GM19043 (cell line): ENCODE measurements at regions not wholly inside any gene's neighbourhood (a gene's known extent, or its start where the extent isn't known, plus 50 kb on each side); places are given as distances from the start of the nearest gene placed in this dataset.
"Not testable (repeated sequence)": the region's sequence is repeated elsewhere in the genome, so short reads cannot be mapped to it uniquely, and the experiment has no call there.

Experiments used
- ATAC-seq: cut with Tn5 transposase; IDR thresholded peaks from one replicate; pipeline ENCODE4 v1.9.1; 2021; ENCODE audit warnings: low read depth; ENCODE audit not compliant: unreplicated experiment

DNA sequence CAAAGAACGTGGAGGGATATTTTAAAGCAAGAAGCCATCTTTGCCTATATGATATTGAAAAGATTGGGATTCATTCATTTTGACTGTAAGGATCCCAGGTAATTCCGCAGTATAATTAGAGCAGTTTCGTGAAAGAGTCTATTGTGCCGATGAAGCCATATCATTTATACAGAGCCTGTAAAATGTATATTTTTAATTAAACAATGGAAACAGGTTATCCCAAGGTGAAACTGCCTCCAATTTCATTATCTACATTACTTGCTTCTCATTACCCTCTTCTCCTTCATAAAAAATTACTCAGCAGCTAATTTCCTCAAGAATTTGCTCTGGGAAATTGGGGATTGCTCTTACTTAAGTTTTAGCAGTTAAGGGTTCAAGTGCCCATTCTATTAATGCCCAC is 444.1 kb downstream of the SOCS6 start:
- ATAC-seq, result no peak

DNA sequence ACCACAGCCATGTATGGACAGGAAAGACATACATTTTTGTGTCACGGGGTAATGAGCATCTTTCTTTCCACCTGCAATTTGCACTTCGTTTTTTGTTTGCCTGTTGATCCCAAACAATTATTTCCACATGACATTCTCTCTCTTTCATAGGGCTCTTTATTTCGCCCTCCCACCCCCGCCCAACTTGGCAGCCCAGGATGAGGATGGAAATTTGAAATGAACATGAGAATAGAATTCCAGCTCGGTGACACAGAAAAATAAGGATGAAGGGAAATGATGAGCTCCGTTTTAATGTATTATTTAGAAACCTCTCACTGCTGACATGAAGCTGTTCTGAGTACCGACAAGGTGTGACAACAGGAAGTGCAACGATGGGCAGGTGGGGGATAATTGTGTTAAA is 443.3 kb downstream of the SOCS6 start:
- ATAC-seq, result no peak

DNA sequence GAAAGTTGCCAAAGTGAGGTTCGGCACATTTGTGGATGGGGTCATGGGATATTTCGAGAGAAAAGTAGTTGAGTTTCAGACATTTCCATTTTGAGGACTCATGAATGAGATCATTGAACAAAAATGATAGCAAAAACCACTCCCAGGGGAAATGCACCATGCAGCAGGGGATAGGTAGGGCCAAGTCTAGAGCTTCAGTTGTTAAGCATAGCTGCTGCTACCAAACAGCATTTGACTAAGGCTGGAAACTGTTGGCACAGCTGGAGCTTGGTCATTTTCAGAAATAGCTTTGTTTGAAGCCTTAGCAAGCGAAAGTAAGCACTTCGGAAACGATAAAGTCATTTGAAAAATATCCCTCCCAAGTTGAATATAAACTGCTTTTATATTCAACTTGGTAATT is 431.8 kb downstream of the SOCS6 start:
- ATAC-seq, result no peak

DNA sequence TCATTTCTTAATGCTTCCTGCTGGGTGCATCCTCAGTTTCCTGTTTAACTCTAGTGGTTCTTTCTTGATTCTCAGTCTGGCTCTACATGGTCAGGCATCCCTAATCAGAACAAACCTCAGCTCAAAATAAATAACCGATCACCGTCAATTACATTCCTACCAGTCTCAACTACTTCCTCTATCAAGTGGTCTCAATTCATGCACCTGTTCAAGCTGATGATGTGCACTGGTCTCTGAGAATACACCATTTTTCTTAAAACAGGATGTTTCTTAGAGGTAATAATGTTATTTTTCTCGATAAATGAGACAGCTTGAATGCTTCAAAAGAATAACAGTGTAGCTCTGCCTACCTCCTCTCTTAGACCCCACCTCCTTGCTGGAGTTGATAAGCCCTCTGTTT is 420.9 kb downstream of the SOCS6 start:
- no peak for ATAC-seq

DNA sequence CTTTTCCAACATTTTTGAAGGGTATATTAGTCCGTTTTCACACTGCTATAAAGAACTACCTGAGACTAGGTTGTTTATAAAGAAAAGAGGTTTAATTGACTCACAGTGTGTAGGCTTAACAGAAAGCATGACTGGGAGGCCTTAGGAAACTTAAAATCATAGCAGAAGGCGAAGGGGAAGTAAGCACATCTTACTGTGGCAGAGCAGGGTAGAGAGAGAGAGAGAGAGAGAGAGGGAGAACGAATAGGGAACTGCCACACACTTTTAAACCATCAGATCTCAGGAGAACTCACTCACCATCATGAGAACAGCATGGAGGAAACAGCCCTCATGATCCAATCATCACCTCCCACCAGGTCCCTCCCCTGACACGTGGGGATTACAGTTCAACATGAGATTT is 420.3 kb downstream of the SOCS6 start:
- no peak for ATAC-seq

DNA sequence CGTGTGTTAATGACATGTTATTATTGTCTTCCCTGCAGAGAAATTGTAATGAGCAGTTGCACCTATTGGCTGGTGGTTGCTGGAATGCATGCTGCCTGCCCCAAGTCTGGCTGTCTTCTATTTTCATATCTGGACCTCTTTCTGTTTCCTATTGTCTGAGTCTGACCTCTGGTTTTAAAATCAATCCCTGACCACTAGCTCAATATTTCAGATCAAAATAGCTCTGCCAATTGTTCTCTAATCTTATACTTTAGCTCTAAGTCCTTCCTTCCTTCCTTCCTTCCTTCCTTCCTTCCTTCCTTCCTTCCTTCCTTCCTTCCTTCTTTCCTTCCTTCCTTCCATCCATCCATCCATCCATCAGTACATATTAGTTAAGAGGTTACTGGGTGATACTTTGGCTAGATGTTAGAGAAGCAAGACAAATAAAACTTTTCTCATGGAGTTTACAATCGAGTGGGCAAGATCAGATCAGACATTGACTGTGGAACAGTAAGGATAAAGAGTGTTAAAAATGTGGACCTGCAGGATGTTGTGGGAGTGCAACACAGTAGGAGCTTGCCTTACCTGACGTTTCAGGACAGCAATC is 417.1 kb downstream of the SOCS6 start:
- ATAC-seq, result no peak

DNA sequence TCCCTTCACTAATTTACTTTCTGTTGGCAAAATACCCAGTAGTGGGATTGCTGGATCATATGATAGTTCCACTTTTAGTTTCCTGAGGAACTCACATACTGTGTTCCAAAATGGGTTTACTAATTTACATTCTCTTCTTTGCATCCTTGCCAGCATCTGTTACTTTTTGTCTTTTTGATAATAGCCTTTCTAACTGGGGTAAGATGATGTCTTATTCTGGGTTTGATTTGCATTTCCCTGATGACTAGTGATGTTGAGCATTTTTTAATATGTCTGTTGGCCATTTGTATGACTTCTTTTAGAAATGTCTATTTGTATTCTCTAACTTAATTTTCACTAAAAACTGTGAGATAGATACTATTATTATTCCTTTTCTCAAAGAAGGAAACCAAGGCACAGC is 411.7 kb downstream of the SOCS6 start:
- no peak for ATAC-seq

DNA sequence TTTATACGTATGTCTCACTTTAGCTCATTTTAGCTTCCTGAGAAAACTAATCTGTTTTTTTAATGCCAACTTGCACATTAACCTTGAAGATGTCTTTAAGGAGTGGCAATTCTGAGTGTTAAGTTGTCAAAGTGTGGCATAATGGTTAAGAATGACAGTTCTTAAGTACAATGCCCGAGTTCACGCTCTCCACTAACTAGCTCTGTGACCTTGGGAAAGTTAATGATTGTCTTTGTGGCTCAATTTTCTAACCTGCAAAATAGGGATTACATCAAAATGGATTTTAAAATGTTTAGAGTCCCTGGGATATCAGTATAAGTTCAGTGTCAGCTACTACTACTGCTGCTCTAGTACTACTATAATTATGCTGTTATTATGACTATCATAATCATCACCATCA is 409.7 kb downstream of the SOCS6 start:
- no peak for ATAC-seq

DNA sequence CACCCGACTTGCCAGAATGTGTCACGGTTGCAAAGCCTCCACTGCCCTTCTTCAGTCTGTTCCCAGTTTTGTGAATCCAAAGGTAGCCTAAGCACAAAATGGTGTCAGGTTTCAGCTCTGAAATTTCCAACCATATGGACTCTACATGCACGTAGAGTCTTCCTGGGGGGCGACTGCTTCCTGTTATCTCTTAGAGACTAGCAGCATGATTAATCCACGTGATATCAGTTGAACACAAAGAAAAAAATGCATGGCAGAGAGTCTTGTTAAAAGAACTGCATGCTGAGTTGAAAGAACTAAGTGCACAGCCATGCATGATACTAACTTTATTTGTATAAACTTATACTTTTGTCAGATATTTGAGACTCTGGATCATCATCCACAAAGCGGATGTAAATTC is 404.4 kb downstream of the SOCS6 start:
- ATAC-seq, result no peak

DNA sequence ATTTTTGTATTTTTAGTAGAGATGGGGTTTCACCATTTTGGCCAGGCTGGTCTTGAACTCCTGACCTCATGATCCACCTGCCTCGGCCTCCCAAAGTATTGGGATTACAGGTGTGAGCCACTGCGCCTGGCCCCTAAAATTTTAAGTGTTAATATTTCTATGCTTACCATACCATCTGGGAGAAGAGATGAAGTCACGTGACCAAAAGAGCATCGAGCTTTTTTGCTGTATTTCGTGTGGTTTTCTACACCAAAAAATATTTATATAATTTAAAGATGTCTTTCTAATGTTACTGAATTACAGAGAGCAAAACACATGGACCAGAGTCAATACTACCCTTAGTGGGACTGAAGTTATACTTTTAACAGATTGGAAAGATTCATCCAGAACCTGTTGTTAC is 400.9 kb downstream of the SOCS6 start:
- ATAC-seq, result not testable (repeated sequence)

DNA sequence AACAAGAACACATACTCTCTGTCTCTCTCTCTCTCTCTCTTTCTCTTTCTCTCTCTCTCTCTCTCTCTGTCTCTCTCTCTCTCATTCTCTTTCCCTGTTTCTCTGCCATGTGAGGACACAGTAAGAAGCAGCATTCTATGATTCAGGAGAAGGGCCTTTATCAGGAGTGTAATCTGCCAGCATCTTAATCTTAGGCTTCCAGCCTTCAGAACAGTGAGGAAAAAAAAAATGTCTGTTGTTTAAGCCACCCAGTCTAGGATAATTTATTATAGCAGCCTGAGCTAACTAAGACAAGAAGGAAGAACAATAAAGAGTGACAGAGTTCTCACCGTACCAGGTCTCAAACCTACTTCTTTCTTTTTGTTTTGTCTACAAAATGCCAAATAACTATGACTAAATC is 399.4 kb downstream of the SOCS6 start:
- ATAC-seq, result no peak

DNA sequence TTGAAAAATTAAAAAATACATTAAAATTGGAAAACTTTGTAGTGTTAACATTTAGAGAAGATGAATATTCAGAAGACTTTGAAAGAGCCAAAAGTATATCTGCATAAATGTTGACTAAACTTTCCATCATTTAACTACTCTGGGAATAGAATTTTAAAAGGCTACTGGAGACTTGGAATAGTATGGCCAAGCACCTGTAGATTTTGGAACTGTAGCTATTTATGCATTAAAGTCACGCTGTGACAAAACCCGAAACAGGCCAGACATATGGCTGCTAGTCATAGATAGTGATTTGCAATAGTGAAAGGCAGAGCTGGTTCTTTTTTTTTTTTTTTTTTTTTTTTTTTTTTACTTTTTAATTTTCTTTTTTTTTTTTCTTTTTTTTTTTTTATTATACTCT is 396.0 kb downstream of the SOCS6 start:
- ATAC-seq, result no peak

DNA sequence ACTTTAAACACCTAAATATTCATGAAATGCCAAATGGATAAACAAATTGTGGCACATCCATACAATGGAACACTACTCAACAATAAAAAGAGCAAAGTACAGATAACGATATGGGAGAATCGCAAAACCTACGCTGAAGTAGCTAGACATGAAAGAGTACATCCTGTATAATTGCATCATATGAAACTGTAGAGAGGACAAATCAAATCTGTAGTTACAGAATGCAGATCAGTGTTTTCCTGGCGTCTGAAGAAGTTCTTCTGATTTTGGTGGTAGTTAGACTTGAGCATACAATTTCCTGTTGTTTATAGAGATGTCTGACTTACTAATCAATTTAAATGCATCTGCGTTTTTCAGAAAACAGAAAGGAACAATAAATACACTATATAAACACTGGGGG is 394.4 kb downstream of the SOCS6 start:
- ATAC-seq, result no peak

DNA sequence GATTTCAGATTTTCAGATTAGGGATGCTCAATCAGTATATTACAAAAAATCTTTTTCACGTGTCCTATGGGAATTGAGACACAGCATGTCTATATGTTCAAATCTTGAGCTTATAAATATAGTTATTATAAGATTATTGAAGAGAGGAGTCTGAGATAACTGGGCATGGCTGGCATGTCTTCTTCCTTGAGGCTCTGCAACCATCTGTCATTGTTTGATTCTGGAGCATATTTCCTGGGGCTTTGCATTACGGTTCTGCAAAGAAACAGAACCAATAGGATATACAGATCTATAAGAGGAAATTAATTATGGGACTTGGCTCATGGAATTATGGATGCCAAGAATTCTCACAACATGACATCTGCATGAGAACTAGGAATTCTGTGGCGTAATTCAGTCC is 386.1 kb downstream of the SOCS6 start:
- ATAC-seq, result no peak

DNA sequence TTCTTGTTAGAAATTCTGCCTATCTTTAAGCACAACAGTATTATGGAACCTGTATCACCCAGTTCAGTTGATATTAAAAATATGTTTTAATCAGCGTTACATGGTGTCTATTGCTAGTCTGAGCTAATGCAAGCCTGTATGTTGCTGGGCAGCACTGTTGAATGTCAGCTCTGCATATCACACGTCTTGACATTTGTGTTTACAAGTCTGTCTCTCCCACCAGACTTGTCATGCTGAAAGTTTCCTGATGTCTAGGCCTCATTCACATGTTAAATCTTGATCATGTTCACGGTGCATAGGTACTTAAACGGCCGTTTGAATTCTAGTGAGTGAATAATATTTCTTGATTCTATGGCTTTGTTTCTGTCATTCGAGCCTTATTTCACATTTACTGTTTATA is 385.0 kb downstream of the SOCS6 start:
- no peak for ATAC-seq

DNA sequence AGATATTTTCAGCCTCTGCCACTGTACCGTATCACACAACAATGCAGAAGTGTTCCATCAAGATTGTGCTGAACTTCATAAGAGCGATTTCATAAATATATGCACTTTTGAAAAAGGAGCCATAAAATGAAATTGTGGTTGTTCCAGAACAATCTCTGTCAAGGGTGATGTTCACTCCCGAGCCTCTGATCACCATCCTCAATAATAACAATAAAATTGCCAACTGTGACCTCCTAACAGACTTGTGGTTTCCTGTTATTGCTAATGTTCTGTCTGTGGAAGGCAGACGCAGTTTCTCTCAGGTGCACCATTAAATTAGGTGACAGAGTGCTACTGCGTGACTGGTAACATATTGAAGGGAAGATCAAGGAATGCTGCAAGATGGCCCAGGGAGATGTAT is 383.7 kb downstream of the SOCS6 start:
- ATAC-seq, result no peak

DNA sequence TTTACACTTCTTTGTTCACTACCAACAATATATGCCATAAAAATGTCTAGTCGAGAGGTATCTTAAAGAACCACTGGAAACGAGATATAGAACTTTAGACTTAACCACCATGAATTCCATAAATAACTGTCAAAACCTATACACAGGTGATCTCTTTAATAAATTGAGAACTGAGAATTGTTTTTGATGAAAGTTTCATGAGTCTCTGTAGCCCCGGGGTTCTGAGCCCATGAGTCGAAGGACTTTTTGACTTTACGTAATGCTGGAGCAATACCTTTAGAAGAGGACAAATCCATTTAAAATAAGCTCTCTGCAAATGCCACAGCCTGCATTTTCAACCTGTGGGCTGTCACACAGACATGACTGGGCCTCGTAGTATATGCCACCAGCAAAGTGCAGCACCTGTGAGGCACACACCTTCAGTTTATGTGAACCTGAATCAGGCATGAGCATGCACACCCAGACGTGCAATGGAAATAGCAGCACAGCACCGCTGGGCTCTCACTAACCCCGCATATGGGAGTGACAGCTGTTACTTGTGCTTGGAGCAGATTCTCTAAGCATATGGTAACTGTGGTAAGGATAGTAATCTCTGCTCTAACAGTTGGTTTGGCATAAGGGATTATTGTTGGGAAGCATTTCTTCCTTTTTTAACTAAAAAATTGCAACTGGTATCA is 383.2 kb downstream of the SOCS6 start:
- ATAC-seq, result no peak

DNA sequence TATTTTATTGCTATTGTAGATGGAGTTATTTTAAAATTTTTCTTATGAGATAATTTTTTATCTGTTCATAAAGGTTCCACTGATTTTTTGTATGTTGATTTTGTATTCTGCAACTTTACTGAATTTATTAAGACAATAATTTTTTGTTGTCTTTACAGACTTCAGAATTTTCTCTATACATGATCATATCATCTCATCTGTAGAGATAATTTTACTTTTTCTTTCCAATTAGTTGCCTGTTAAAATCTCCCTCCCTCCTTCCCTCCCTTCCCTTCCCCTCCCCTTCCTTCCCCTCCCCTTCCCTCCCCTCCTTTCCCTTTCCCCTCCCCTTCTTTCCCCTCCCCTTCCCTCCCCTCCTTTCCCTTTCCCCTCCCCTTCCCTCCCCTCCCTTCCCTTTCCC is 378.1 kb downstream of the SOCS6 start:
- no peak for ATAC-seq

DNA sequence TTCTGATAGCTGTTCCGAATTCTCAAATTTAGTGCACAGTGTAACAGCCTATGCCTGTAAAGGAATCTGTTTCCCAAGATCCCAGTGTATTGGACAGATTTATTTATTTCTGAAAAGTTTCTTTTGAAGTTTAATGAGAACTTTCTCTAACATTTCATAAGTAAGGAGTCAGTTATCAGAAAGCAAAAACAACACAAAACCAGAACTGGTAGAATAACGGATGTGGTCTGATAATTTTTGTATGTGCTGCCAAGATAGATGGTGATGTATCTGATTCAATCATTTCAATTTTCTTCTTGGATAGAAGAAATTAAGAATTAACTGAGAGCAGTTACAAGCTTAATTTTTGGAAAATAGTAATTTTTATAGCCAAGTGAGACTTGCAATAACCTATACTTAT is 374.3 kb downstream of the SOCS6 start:
- no peak for ATAC-seq

DNA sequence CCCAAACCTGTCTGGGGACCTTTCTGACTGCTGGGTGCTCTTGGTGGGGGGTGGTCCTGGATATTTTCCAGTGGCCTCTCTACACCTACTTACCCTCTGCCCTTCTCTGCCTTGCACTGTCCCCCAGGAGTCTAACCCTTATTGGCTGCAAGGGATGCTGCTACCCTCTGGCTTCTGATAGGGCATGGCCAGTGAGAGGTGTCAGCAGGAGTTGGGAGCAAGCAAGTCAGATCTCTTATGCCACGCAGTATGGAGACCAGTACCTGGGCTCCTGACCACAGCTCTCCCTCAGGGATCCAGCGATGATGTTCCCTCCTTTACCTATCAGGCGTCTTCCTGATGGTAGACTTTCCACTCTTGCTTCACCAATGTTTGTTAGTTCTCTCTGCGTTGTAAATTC is 373.7 kb downstream of the SOCS6 start:
- no peak for ATAC-seq

DNA sequence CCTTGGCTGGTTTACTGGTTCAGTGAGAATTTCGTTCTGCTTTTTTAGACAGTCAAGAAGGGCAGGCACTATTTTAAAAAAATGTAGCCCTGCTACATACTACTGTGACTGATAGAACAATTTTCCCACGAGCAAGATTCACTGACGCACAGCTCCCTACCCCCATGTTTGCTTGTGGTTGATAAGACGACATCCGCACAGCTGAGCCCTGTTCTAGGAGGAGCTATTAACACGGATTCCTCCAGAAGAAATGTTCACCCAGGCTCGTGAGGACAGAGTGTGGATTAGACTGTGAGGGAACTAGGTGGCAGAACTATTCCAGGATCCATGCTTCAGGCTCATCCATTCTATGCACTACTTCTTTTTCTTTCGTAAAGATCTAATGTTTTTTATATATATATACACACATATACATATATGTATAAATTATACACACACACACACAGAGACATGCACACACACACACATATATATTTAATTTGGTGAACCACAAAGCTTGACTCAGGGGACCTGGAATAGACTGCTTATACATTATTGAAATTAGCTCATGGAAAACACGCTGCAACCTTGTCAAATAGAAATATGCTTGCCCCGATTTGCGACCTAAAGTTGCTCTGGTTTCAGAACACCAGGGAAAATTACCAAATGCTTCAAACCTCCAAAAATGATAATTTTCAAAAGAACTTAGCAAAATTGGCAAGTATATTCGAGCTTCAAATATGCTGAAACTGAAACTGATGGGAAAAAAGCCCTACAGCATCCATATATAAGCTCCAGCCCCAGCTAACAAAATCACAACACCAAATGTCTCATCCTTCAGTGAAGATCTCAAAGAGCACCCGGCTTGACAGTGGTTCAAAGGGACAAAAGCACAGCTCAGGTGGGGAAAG is 370.4 kb downstream of the SOCS6 start:
- no peak for ATAC-seq

DNA sequence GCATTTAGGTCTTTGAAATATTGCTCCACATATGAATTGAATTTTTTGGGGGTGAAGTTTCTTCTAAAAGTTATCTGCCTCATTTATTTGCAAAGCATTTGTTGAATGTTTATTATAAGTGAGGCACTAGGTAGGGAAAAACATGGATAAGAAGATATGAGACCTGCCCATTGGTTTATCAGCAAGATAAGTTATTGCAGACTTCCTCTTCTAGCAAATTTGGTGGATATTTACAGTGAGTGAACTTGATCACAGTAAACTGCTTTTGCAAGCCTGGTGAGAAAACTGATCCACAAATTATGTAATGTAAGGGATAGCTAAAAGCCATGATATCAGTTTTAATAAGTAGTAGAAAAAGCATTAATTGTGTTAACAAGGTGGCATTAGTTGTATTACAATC is 364.8 kb downstream of the SOCS6 start:
- no peak for ATAC-seq
